ENCODE measurements at regions not wholly inside any gene's neighbourhood (a gene's known extent, or its start where the extent isn't known, plus 50 kb on each side); places are given as distances from the start of the nearest gene placed in this dataset.

DNA sequence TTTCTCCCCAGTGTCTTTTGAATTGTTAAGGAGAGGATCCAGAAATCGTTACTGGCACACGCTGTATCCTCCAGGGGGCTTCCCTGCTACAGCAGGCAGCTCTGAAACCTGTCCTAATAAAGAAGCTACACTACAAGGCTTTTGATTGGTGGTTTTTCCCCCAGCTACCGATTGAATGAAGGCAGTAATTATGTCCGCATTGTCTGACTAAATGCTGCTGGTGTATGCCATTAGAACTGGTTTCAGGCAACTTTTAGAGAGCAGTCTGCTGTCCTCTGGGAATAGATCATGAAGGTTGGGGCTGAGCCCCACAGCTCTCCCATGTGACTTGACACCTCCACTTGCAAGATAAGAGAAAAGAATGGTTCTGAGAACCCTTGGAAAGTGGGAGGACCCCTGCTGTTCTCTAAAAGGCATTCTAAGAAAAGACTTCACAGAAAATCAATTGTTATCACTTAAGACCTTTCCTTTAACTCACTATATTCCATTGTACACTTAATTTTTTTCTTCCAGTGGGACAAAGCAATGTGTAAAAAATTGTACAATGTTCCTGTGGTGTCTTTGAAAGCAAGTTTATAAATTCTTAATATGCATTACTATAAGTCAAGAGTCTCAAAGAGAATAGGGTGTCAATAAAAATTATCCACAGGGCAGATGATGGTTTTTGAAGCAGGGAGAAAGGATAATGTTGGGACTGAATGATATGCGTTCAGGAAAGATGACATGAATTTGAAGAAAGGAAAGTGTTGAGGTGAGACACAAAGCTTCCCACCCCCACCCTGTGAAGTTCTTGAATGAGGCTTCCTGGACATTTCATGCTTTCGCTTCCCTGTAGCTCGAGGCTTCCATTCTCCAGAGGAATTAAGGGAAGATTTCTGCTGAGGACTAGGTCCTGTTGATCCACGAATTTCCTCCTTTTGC lies 53.0 kb upstream of the DAZL start:
- no peak for DNase-seq (ENCODE audit: low spot score)

DNA sequence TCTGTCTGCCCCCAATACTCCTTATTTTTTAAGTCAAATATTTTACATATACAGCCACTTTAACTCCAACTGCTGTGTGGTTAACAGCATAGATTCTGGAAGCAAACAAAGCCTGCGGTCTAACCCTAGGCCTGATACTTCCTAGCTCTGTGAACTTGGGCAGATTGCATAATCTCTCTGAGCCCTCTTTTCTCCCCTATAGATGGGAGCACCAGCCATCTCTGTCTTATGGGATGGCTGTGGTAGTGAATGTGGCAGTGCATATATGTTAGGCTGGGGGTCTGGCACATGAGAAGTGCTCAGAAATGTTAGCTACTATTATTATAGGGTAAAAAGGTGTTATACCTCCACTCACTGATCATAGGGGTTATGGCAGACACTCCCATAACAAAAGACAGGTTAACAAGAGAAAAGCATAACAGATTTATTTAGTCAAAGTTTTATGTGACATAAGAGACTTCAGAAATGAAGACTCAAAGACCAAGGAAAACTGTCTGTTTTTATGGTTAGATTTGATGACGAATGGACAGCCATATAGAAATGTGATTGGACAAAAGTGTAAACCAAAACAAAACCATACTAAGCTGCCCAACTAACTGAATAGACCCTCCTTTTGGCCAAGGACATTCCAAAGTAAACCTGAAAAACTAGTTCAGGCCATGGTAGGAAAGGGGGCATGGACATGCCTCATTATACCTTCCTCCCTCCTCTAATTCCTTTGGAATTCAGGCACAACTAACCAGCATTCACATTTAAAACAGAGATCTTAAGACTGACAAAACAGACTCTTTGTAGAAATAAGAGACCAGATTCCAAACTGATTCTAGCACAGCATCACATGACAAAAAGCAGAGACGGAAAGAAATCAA lies 53.9 kb upstream of the DAZL start:
- no peak for DNase-seq (ENCODE audit: low spot score)

DNA sequence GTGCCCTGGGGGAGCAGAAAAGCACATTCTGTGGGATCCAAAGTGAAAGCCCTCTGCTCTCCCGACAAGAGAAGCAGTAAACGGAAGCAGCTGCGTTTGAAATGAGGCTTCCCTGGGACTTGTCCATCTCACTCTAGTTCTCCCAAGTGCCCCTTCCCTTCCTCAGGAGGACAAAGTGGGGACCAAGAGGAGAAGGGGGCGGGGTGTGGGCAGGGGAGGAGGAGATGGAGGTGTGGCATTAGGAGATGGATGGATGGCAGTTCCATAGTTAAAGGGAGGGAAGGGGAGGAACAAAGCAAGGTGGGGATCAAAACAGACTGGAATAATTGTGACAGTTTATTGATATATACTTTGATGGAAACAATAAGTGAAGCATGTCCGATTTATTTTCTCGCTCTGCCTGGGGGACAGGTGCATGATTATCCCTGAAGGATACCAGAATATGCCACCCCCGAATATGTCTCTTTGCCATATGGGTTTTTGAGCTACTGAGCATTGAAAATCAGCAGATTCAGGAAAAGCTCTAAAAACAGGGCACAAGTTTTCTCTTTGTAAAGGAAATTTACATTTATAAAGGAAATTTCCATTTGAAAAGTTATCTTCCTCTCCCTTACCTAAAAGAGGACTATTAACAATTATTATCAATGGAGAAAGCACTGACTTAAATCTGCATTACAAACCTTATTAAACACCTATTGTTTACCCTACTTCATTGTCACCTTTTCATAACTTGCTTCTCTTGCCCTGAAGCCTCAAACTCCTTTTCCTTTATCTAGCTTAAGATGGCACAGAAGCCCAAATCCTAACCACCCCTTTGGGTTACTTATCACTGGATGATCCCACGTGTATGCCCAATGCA lies 58.9 kb upstream of the DAZL start:
- DNase-seq (ENCODE audit: low spot score) = no peak

DNA sequence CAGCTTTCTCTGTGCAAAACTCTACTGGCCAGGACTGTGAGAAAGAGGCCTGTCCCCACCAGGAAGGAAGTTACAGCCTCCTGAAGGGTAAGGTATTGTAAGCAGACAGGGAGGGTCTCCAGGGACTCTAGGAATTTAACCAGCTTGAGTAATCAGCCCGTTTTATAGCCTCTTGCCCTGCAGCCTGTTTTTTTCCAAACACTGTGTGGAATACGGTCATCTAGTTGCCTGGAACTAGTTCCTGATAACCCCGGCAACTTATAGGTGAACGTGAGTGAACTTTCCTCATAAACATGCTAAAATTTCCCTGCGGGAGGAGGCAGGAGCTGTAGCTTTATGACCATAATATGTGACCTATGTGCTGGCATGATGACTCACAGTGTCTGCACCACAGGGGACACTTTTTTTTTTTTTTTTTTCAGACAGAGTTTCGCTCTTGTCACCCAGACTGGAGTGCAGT lies 60.1 kb upstream of the DAZL start:
- no peak for DNase-seq (ENCODE audit: low spot score)

- DNase-seq (ENCODE audit: low spot score) = no peak
Observed at GRCh38 chr3:16666206-16666605, 61.0 kb upstream of the DAZL start.

- no peak for DNase-seq (ENCODE audit: low spot score)
Observed at GRCh38 chr3:16667633-16668032, 62.4 kb upstream of the DAZL start.

- DNase-seq (ENCODE audit: low spot score) = no peak
Observed at GRCh38 chr3:16668776-16669545, 63.7 kb upstream of the DAZL start.

DNA sequence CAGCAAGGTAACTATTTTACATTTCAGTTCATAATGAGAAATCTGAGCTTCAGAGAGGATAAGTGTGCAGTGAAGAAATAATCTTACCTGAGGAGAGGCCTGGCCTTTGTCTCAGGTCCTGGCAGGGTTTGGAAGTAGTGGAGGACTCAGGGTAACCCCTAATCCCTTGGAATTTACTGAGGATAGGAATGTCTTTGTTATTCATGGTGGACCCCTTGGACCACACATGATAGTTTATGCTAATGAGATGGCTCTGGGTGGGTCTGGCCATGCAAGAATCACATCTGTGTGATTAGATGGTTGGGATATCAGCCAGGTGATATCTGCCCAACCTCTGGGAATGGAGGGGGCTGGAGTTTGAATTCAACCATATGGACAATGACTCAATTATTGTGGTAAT lies 65.0 kb upstream of the DAZL start:
- no peak for DNase-seq (ENCODE audit: low spot score)

DNA sequence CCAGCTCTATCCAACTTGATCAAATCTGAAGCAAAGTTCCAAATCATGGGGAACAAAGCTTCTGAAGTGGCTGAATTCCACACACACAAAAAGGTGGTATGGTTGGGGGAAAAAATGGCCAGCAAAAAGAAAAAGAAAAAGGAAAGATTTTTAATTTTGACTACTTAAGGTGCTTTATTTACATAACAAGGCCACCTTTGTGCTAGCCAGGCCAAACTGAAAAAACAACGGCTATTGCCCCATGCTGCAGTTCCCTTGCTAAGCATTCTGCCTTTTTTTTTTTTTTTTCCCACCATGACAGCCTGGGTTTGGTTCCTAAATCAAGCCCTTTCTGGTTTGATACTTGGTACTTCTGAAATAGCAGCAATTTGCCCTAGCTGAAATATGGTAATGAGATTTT lies 66.5 kb upstream of the DAZL start:
- no peak for DNase-seq (ENCODE audit: low spot score)

- DNase-seq (ENCODE audit: low spot score) = no peak
Observed at GRCh38 chr3:16673530-16673929, 68.3 kb upstream of the DAZL start.

DNA sequence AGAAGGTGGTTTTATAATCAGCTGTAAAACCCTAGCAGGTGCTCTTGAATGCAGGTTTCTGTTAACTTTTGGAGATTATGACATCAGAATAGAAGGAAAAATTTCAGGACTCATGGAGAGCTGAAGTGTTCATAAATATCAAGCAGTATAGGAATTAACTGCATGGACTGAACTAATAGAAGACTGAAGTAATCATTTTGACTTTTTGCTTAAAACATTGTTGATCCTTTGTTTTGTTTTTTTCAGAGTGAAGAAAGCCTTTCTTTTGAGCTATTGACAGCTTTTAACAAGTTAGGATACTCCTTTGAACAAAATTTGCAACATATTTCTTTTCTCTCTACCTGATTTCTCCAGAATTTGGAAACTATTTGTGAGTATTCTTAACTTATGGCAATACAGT lies 70.6 kb upstream of the DAZL start:
- DNase-seq (ENCODE audit: low spot score) = no peak

DNA sequence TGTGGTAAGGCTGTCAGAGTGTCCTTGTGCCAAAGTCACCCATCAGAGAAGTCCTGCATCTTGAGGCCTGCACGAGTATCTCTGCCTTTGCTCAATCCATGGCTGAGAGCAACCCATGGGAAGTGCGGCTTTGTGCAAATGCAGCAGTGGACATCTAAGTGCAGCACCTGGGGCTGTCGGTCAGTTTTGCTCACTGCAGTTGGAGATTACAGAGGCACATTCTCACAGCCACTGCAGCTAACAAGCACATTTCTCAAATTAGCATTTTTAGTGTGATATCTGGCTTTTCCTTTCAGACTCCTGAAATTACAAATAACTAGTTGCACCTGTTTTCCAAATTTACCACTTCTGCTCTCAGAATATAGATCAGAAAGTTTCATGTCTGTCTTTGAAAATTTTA lies 81.5 kb upstream of the DAZL start:
- no peak for DNase-seq (ENCODE audit: low spot score)

GRCh38 chr3:16687221-16687620 lies 82.0 kb upstream of the DAZL start:
- DNase-seq (ENCODE audit: low spot score) = no peak

GRCh38 chr3:16692486-16693344 lies 87.5 kb upstream of the DAZL start:
- no peak for DNase-seq (ENCODE audit: low spot score)

DNA sequence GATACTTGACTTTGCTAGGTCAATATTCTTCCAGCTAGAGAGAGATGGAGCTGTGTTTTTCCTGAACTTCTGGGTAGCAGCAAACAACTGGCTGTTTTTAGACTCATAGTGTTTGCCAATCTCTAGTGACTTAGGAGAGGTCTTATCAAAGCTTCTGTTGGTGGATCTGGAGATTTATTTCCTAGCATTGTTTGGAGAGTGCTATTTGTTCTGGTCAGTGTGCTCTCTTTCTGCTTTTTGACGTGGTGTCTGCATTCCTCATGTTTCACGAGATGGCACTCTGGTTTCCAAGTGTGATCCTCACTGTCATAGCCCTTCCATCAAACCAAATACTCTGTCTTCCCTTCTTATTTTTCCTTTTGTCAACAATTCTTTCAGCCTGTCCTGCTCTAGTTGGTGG lies 88.6 kb upstream of the DAZL start:
- no peak for DNase-seq (ENCODE audit: low spot score)

GRCh38 chr3:16695710-16696109 lies 90.5 kb upstream of the DAZL start:
- no peak for DNase-seq (ENCODE audit: low spot score)

GRCh38 chr3:16697443-16698147 lies 92.4 kb upstream of the DAZL start:
- no peak for DNase-seq (ENCODE audit: low spot score)

- DNase-seq (ENCODE audit: low spot score) = no peak
Observed at GRCh38 chr3:16700651-16701050, 95.4 kb upstream of the DAZL start.

- no peak for DNase-seq (ENCODE audit: low spot score)
Observed at GRCh38 chr3:16704941-16705340, 99.7 kb upstream of the DAZL start.

DNA sequence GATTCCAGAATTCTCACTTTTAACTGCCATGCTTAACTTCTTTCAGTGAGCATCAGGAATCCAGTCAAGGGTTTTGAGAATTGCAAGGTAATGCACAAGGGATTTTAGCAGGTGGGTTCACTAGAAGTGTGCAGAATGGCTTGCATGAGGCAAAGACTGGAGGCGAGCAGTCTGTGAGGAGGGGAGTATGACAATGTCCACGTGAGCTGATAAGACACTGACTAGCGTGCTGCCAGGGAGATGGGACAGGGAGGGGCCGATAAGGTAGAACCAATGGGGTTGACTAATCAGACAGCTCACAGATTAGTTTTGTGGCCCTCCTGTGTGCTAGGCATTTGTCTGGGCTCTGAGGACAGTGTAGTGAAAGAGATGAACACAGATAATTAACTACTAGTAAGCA lies 102.0 kb upstream of the DAZL start:
- DNase-seq (ENCODE audit: low spot score) = no peak

Measured in hematopoietic multipotent progenitor cell treated with erythropoietin and hydrocortisone succinate and interleukin-3 and kit ligand, for 15 days (in vitro differentiated cells).